Gastroesophageal sphincter (tissue), 3 donors: ENCODE measurements at regions not wholly inside any gene's neighbourhood (a gene's known extent, or its start where the extent isn't known, plus 50 kb on each side); places are given as distances from the start of the nearest gene placed in this dataset.

Experiments used
- CTCF ChIP-seq, 4 experiments: fragments of 200-600 bp in 2 of 4; fragments of 450-650 bp in 2 of 4; sonication (generic) in 1 of 4; IDR thresholded peaks; one replicate each; pipeline ENCODE4 v1.5.1; 2017 to 2019; ENCODE audit warnings: antibody characterized with exemption in 4 of 4, mild to moderate bottlenecking in 2 of 4, moderate library complexity in 2 of 4
- POLR2A ChIP-seq, 2 donors: fragments of 450-650 bp; IDR thresholded peaks; one replicate each; pipeline ENCODE4 v1.6.1; 2017; ENCODE audit warnings: antibody characterized with exemption in 2 of 2, mild to moderate bottlenecking in 2 of 2, moderate library complexity in 1 of 2

DNA sequence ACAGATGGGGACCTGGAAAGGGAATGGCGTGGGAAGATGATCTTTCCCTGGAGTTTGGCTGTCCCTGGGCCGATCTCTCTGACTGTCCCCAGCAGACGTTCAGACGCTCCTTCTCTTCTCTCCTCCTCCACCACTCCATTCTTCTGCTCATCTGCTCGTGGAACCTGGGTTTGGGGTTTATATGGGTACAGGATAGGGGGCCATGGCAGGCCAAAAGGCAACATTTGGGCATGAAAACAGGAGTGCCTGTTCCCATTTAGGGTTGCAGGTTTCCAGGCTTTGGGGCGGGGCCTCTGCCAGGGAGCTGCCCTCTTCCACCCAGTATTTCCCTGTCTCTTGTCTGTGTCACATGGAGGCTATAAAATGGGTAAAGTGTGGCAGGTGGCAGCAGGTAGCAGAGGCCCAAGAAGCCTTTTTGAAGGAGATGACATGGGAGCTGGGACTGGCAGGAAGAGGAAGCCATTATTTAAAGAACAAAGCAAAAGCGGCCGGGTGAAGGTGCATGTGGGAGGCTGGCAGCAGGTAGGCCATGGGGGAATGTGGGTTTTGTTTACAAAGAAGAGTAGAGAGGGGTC, 203.7 kb downstream of the BMP7 start:
- no peak for TF ChIP-seq POLR2A (IDR thresholded peaks at IDR 0.05)
- no peak for TF ChIP-seq CTCF (IDR thresholded peaks at IDR 0.05)
